NCI-H2171 (cell line): ENCODE measurements at regions not wholly inside any gene's neighbourhood (a gene's known extent, or its start where the extent isn't known, plus 50 kb on each side); places are given as distances from the start of the nearest gene placed in this dataset.
"Not testable (repeated sequence)": the region's sequence is repeated elsewhere in the genome, so short reads cannot be mapped to it uniquely, and the experiment has no call there.

Source experiments
- DNase-seq: peaks from one replicate; lab custom pipeline; 2025; lab: John Stamatoyannopoulos, UW

DNA sequence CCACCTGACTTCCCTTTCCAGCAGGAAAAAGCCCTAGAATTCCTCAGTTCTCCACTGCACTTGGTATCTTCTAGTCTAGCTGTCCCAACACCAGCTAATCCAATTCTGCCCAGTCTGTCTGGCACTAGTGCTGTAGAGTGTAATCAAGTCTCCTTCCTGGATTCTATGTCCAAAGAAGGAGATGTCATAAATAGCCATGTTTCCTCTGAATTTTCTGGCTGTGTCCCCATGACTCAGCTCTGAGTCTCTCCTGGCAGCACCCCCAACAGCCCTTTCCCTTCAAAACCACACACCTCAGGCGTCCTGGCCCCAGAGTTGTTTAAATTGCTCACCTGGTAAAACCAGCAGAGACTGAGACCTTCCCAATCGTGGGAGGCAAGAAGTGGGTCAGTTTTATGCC lies 197.2 kb downstream of the GRXCR1 start:
- DNase-seq = no peak

DNA sequence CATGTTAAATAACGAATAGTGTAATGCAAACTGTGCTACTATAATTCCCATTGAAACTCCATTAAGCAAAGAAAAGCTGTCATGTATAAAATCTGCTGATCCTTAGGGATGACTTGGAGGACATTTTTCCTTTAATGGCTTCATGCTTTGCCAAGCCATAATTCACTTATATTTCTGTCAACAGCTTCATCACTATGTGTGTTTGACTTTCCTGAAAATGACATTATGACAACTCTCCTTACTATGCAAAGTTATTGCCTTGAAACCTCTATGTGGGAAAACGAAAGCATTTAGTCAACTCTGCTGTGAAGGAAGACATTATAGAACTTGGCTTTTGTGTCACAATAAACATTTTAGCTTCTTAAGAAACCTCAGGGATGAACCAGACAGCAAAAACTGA lies 210.5 kb downstream of the GRXCR1 start:
- DNase-seq = no peak

DNA sequence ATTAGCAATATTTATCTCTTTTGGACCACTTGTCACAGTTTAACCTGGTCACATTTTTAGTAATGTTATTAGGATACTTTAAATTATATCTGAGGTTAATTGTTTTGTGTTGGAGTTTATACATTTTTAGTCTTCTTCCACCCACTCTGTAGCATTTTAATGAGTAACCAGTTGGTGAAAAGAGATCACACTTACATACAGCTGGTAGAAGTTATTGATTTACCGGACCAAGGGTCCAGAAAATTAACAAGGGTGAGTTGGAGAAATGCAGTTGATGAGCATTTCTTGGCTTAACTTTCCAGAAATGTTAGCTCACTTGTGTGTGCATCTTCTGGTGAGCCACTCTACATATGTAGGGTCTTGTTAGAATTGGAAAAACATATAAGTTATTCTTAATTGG lies 219.6 kb downstream of the GRXCR1 start:
- DNase-seq = no peak

DNA sequence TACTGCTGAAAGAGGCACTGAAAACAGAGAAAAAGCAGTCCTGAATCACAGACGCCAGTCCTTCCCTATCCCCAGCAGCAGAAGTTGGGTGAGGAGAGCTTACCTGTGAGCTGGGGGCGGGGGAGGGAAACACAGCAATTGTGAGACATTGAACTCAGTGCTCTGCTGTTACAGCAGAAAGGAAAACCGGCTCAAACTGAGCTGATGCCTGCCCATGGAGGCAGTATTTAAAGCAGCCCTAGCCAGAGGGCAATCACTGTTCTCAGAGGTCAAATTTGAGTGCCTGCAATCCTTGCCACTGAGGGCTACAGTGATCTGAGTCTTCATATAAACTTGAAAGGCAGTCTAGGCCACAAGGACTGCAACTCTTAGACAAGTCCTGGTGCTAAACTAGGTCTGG lies 220.7 kb downstream of the GRXCR1 start:
- DNase-seq = no peak

DNA sequence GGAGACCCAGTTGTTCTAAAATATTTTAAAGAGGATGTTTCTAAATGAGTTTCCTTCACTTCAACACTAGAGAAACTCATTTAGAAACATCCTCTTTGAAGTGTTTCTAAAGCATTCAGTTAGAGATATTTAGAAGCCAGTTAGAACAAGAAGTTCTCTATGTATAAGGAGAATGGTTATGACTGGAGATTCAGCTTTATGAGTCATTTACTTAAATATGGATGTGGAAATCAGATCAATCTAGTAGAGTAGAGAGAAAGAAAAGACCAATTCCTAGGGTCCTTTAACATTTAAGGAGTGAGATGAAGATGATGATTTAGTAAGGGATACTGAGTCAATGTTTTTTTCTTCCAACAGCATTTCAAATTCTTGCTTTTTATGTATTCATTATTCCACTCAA lies 234.1 kb downstream of the GRXCR1 start:
- DNase-seq = no peak

DNA sequence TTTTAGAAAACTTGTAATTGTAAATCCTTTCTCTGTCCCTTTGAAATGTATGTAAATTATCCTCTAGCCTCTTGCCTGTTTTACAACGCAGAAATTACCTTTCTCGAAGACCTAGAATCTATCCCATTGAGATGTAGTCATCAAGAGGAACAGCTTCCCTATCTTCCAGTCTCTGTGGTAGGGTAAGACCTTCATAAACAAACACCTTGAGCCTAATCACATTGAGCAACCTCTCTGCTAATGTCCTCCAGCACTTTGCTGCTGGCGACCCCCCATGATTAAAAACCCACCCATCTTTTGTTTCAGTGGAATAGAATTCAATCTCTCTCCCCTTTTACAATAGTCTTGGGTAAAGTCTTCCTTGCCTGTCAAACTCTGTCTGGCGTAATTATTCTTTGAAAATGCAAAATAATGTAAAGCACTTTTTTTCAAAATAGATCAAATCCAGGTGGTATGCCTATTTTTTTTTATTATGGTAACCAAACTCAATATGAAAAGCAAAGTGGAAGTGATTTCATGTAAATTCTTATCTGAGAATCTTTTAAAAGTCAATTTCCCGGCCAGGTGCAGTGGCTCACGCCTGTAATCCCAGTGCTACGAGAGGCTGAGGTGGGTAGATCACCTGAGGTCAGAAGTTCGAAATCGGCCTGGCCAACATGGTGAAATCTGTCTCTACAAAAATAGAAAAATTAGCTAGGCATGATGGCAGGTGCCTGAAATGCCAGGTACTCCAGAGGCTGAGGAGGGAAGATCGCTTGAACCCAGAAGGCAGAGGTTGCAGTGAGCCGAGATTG lies 237.9 kb downstream of the GRXCR1 start:
- no peak for DNase-seq

DNA sequence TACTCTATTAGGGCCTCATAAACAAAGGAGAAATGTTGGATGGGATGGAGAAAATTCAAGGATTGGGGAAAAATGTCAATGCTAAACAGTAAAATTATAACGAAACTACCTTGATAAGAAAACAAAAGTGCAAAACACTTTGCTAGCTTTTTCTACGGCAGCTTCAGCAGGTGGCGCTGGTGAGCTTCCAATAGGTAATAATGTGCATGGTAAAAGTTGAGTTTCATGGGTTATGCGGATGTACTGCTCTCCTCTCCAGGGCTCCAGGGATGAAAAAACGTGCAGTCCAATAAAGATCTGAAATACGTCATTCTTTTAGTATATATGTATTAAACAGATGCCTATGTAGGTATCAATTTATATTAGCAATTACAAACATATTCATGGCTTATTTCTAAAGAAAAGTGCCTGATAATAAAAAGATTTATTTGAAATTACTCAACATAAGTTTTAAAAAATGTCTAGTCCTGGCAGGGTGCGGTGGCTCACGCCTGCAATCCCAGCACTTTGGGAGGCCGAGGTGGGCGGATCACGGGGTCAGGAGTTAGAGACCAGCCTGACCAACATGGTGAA lies 239.6 kb downstream of the GRXCR1 start:
- DNase-seq = peak; percentile 42

DNA sequence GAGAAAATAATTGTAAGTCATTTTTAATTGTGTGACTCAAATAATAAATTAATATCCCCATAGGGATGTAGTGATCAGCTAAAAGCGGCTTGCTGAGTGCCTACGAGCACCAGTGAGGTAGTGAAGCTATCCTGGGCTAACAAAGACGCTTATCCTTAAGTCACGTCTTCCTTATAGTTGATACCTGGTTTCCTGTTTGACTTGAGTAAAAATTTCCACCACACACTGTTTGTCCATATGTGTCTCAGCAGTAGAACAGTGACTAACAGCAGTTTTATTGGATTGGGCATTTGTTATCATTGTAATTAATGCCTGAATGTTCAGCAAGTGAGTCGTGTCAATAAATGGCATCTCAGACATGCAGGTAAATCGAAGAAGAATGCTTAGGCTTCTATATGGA lies 241.1 kb downstream of the GRXCR1 start:
- DNase-seq = no peak

DNA sequence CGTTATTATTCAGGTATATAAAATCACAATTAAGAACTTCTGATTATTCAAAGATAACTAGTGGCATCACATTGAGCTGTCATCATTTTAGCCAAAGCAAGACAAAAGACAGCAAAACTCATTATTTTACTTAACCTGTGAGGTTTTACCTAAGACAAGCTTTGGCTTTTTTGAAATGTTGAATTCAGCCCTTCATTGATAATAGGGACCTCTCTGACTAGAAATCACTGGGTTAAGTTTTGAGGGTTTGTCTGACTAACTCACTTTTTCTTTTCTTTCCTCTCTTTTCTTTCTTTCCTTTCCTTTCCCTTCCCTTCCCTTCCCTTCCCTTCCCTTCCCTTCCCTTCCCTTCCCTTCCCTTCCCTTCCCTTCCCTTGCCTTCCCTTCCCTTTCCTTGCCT lies 244.2 kb downstream of the GRXCR1 start:
- DNase-seq = no peak

DNA sequence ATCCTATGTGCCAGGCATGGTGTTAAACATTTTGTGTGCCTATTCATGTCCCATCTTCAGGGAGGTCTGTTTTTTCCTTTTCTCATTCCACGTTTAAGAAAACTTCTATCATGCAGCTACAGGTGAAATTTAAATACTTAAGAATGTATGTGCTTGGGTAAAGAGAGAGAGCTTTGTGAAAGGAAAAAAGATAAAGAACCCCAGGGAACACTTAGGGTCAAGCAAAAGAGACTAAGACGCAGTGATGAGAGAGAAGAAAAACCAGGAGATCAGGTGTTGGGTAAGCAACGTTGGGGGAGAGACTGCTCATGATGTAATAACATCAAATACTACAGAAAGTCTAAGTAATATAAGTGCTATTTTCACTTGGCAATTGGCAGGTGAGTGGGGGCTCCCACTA lies 253.7 kb downstream of the GRXCR1 start:
- DNase-seq = no peak

DNA sequence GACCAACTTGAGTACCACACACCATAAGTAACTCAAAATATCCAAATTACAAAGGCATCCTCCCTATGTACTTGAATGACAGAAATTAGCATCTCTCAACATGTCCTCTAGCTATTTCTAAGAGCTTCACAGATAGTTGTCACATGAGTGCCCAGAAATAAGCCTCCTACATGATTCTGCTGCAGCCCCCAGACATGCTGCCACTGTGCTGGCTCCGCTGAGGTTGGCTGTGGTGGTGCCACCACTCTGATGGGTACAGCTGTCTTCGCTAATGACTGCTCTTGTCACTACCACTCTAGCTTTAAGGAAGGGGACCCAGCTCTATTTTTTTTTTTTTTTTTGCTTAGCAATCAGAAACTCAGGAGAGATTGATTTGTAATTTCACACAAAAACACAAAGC lies 256.0 kb downstream of the GRXCR1 start:
- no peak for DNase-seq

DNA sequence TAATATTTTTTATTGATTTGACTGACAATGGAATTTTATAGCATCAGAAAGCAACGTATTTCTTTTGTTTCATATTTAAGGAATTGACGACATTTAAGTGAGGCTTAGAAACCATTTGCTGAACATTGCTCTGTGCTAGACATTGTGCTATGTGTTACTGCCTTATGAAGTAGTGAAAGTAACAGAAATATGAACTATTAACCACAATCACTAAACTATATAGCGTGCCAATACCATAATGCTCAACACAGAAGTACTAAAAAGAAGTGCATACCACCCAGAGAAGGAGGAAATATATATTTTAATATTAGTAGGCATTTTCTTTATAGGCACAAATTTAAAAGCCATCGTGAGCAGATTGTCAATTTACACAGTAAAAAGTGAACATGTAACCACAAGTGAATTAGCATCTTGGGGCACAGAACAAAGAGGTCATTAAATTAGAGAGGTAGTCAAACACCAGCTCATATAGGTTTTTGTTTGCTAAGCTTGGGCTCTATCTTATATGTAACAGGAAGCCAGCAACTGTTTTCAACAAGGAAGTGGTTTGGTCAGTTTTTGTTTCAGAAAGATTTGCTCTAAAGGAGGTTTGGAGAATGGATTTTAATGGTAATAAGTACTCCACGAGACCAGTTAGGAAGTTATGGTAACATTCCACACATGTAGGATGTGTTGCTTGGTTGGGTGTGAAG lies 270.7 kb downstream of the GRXCR1 start:
- DNase-seq = no peak

DNA sequence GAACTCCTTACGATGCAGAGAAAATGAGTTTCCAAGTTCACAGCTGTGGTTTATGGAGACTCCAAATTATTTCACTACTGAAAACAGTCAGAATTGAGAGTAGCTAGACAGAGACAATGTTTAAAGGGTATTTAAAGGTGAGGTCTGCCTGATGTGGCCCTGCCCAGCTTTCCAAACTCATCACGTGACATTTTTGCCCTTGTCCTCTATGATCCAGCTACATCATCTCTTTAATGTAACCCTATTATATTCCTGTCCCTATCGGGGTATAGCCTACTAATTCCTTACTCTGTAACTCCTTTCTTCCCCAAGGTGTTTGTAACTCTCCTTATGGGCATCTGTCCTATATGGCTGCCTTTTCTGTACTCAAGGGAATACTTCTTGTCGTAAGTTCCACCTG lies 297.2 kb downstream of the GRXCR1 start:
- no peak for DNase-seq

DNA sequence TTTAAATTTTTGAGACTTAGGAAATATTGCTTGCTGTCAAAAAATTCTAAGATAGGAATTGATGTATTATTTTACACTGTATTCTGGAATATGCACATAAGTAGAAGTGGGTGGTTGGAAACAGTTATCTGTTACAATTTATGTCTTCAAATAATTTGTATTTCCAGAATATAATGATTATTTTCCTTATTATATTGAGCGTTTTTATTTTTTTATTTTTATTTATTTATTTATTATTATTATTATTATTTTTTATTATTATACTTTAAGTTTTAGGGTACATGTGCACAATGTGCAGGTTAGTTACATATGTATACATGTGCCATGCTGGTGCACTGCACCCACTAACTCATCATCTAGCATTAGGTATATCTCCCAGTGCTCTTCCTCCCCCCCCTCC lies 320.1 kb downstream of the GRXCR1 start:
- DNase-seq = not testable (repeated sequence)

DNA sequence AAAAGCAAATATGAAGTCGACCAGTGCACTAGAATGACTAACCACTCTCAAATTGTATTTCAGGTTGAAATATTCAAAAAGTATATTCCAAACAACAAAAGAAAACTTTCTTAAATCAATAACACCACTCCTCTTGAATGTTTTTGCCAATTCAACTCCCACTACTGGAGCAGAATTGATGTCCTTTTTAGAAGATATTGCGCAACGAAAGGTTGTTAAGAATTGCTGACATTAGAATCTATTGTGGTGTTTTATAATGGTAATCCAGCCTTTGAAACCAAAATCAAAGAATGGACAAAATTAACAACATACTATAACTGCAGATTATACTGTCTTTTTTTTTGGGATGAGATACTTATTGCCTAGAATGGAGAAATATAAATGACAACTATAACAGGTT lies 331.3 kb downstream of the GRXCR1 start:
- no peak for DNase-seq

DNA sequence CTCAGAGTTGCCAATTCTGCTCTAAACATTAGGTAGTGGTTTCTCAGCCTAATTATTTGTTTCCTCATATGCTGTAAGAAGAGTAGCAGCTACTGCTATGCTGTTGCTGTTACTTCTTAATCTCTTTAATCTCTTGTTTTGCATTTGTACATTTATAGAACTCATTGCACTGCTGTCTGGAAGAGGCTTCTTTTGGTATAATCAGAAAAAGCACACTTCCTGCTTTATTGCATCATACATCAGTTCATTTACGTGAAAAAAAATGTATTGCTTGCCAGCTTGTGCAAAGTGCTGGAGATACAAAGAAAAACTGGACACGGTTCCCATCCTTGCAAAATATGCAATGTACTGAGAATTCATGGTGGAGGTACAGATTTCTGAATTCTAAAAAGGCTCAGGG lies 332.0 kb downstream of the GRXCR1 start:
- DNase-seq = no peak

DNA sequence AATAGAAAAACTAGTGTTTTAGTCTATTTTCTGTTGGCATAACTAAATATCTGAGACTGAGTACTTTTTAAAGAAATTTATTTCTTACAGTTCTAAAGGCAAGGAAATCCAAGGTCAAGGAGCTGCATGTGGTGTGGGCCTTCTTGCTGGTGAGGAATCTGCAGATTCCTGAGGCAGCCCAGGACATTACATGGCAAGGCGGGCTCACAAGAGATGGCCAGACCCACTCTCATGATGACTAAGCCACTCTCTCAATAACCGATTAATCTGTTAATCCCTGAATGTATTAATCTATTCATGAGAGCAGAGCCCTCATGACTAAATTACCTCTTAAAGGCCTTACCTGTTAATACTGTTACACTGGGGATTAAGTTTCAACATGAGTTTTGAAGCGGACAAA lies 340.8 kb downstream of the GRXCR1 start:
- DNase-seq = no peak

DNA sequence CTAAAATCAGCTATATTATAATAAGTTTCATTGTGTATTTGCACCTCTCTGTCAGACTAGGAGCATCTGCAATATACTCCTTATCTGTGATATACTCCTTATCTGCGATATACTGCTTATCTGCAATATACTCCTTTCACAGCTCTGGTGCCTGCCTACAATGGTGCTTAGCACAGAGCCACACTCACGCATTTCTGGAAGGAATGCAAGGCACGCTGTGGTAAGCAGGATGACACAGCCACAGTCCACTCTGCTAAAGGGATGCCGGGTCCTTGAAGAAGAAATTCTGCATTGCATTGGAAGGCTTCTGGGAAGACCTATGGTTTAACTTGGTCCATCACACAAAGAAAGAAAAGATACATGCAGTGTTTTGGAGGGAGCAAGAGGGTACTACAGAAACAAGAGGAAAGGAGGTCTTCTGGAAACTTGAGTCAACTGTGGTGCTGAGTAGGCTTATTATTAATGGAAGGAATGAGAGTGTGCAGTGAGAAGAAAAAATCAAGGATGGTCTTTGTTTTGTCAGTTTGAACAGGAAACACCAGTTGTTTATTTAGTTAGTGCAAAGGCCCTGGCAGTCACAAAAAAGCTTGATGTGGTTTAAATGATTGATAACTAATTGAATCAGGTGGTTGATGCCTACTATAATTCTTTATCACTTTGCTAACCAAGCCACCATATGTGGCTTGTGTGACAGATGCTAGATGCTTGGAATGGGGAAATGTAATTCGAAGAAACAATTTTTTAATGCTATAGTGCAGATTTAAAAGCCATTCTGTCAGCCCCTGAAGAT lies 342.3 kb downstream of the GRXCR1 start:
- DNase-seq = no peak

DNA sequence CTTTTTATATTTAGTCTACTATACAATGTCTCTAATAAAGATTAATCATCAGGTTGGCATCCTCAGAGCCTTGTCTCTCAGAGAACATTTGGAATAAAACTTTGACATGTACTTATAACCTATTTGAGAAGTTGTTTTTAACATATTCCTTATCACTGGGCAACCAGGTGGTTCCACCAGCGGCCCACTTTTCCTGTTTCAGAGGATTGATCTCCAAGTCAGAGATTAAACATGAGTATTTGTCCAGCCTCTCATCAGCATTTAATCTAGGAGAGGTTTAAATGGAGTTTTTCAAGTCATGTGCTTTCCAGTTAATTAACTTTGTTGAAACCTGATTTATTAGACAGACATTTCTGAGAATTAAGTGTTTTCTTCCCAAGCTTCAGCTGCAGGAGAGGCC lies 345.5 kb downstream of the GRXCR1 start:
- no peak for DNase-seq

DNA sequence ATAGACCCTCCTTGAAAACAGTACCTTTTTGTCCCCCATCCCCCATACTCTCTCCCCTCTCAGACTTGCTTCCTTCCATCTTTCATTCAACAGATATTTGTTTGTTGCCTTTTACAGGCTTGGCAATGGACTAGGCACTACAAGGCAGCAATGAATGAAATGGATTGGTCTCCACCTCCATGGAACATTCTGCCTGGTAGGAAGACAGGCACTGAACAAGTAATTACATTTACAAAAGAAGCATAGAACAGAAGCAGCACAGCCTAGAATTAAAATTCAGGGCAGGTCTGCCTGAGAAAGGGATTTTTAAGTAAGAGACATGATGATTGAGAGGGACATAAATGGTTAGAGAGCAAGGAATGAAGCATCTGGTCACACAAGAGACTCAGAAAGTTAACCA lies 346.1 kb downstream of the GRXCR1 start:
- DNase-seq = no peak

DNA sequence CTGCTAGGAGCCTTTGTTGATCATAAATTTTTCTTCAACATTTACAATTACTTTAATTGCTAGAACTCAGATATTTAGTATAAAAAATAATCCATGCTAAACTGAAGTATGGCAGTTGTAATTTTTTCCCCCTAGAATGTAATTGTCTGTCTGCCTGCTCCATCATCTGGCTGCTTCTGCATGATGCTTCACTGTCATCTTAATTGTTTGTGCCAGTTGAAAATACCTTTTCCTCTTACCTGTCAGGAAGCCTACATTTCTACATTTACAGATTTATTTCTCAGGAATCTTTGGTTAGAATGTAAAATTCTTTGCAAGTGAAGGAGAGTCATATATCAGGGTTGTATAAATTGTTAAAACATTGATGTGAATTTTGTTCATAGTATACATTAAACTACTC lies 348.6 kb downstream of the GRXCR1 start:
- no peak for DNase-seq

DNA sequence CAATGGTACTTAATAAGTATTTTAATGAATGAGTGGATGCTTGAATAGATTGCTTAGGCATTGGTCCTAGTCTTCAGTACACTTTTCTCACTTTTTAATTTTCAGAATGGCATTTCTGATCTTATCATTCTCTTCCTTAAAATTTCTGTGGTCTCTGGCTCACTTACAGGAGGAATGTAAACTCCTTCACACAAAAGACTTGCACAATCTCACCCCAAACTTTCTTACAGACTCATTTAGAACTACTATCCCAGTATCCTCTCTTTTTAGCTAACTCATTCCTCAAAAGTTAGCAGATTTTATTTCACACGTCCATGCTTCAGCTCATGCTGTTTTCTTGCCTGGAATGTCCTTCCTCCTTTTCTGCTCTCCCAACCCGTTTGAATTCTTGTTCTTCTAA lies 350.1 kb downstream of the GRXCR1 start:
- DNase-seq = no peak
